GM12878 (cell line): ENCODE measurements at regions not wholly inside any gene's neighbourhood (a gene's known extent, or its start where the extent isn't known, plus 50 kb on each side); places are given as distances from the start of the nearest gene placed in this dataset.

Source experiments
- ATAC-seq: fragments of 200-7000 bp; cut with Tn5 transposase; 3 replicates; pipeline ENCODE4 v1.9.1; 2020; ENCODE audit warnings: mild to moderate bottlenecking, moderate library complexity
- BruUV-seq: library from RNA; stranded (reverse); fragments of 400-500 nt; replicated peaks from 2 replicates; lab custom pipeline; 2021; lab: Mats Ljungman, UMichigan
- CTCF ChIA-PET: fragments of 300-600 bp; sonication (Branson Sonifier 250); formaldehyde crosslinking; extraction: SDS; loops from one replicate; lab custom pipeline; 2021; ENCODE audit warnings: inconsistent platforms; lab: Yijun Ruan, JAX
- POLR2A ChIA-PET: fragments of 350-600 bp; formaldehyde crosslinking; extraction: SDS; loops from one replicate; lab custom pipeline; 2021; ENCODE audit warnings: inconsistent platforms; lab: Charles Lee
- RAD21 ChIA-PET: fragments of 300-600 bp; sonication (Branson Sonifier 250); formaldehyde crosslinking; loops from one replicate; lab custom pipeline; 2023; ENCODE audit warnings: antibody characterized with exemption; ENCODE audit not compliant: unreplicated experiment; lab: Charles Lee
- SMC1A ChIA-PET: fragments of 300-600 bp; sonication (Branson Sonifier 250); formaldehyde crosslinking; loops from one replicate; lab custom pipeline; 2023; ENCODE audit not compliant: unreplicated experiment, uncharacterized antibody; lab: Charles Lee
- DNase-seq: peaks from one replicate; pipeline ENCODE4 v3.0.0-alpha.2; 2011; ENCODE audit warnings: low read depth, low spot score
- FAIRE-seq: peaks from 3 replicates; lab custom pipeline; 2011; peaks lifted over from hg19 to GRCh38; lab: Jason Lieb, UNC
- H2AFZ ChIP-seq: 2 replicates; pipeline ENCODE4 v1.6.0; 2011; ENCODE audit warnings: low read depth, low read length, control low read depth; ENCODE audit not compliant: control insufficient read depth
- H3K27ac ChIP-seq: 2 replicates; pipeline ENCODE4 v1.5.1; 2011; ENCODE audit warnings: control low read depth; ENCODE audit not compliant: control insufficient read depth, insufficient read depth
- H3K27me3 ChIP-seq, 2 experiments: replicated peaks in 1 of 2; 2 replicates each; pipeline versions ENCODE4 v1.6.0 to v1.6.1; 2011; ENCODE audit warnings: low read length in 1 of 2; ENCODE audit not compliant: control insufficient read depth in 2 of 2, insufficient read depth in 2 of 2
- H3K36me3 ChIP-seq, 2 experiments: 2 replicates each; pipeline ENCODE4 v1.5.1; 2011; ENCODE audit warnings: low read length in 1 of 2; ENCODE audit not compliant: control insufficient read depth in 2 of 2, insufficient read depth in 2 of 2
- H3K4me1 ChIP-seq: 2 replicates; pipeline ENCODE4 v1.6.1; 2011; ENCODE audit warnings: mild to moderate bottlenecking, low read length, moderate library complexity, mixed read lengths; ENCODE audit not compliant: control insufficient read depth, insufficient read depth
- H3K4me2 ChIP-seq: 2 replicates; pipeline ENCODE4 v1.6.0; 2011; ENCODE audit warnings: control low read depth; ENCODE audit not compliant: control insufficient read depth, insufficient read depth
- H3K4me3 ChIP-seq: fragments of 200-600 bp; sonication (generic); 2 replicates; pipeline ENCODE4 v1.5.1; 2016
- H3K79me2 ChIP-seq: 2 replicates; pipeline ENCODE4 v1.6.0; 2011; ENCODE audit warnings: low read length; ENCODE audit not compliant: control insufficient read depth, insufficient read depth
- H3K9ac ChIP-seq: 2 replicates; pipeline ENCODE4 v1.8.0; 2011; ENCODE audit warnings: low read length, control low read depth, mixed read lengths; ENCODE audit not compliant: control insufficient read depth, insufficient read depth
- H3K9me3 ChIP-seq: replicated peaks from 3 replicates; pipeline ENCODE4 v1.5.1; 2011; ENCODE audit warnings: mild to moderate bottlenecking, low read length; ENCODE audit not compliant: control insufficient read depth, insufficient read depth
- H4K20me1 ChIP-seq: 2 replicates; pipeline ENCODE4 v1.6.0; 2011; ENCODE audit not compliant: control insufficient read depth, insufficient read depth
- ATF7 ChIP-seq: fragments of 450-650 bp; IDR thresholded peaks from 2 replicates; pipeline ENCODE4 v1.6.1; 2016; ENCODE audit warnings: low read depth, mild to moderate bottlenecking
- BACH1 ChIP-seq: fragments of 450-650 bp; IDR thresholded peaks from 2 replicates; pipeline ENCODE4 v1.6.1; 2017; ENCODE audit warnings: mild to moderate bottlenecking, borderline replicate concordance
- BCL3 ChIP-seq: IDR thresholded peaks from 2 replicates; pipeline ENCODE4 v1.6.1; 2011; ENCODE audit warnings: borderline replicate concordance, low read depth, mild to moderate bottlenecking, moderate library complexity, low read length; ENCODE audit not compliant: insufficient read depth, poor library complexity, severe bottlenecking
- E2F4 ChIP-seq: IDR thresholded peaks from 2 replicates; pipeline ENCODE4 v1.6.1; 2012; ENCODE audit warnings: low read depth, low read length, improper control_type of control experiment
- E4F1 ChIP-seq: fragments of 450-650 bp; IDR thresholded peaks from 2 replicates; pipeline ENCODE4 v1.6.1; 2018; ENCODE audit warnings: borderline replicate concordance, mild to moderate bottlenecking; ENCODE audit not compliant: partially characterized antibody
- GABPA ChIP-seq: IDR thresholded peaks from 2 replicates; pipeline ENCODE4 v1.6.1; 2014; ENCODE audit warnings: antibody characterized with exemption, low read depth, mild to moderate bottlenecking, inconsistent platforms
- GATAD2B ChIP-seq: fragments of 450-650 bp; conservative IDR thresholded peaks from 2 replicates; pipeline ENCODE4 v1.6.1; 2017; ENCODE audit warnings: low read depth, mild to moderate bottlenecking, moderate library complexity
- HDAC6 ChIP-seq: fragments of 200-600 bp; sonication (generic); IDR thresholded peaks from one replicate; pipeline ENCODE4 v1.8.0; 2017; ENCODE audit warnings: antibody characterized with exemption; ENCODE audit not compliant: unreplicated experiment
- HDGF ChIP-seq: fragments of 450-650 bp; IDR thresholded peaks from 2 replicates; pipeline ENCODE4 v1.6.1; 2016; ENCODE audit warnings: antibody characterized with exemption
- JUNB ChIP-seq: IDR thresholded peaks from 2 replicates; pipeline ENCODE4 v1.6.1; 2016; ENCODE audit warnings: antibody characterized with exemption, mild to moderate bottlenecking
- LARP7 ChIP-seq: fragments of 450-650 bp; IDR thresholded peaks from 2 replicates; pipeline ENCODE4 v1.6.1; 2017; ENCODE audit warnings: mild to moderate bottlenecking
- MEF2B ChIP-seq: fragments of 450-650 bp; IDR thresholded peaks from 2 replicates; pipeline ENCODE4 v1.6.1; 2018; ENCODE audit warnings: mild to moderate bottlenecking, moderate library complexity; ENCODE audit not compliant: partially characterized antibody, poor library complexity, severe bottlenecking
- MYB ChIP-seq: fragments of 150-350 bp; IDR thresholded peaks from 2 replicates; pipeline ENCODE4 v1.6.1; 2014; ENCODE audit warnings: mild to moderate bottlenecking, low read depth, low read length, borderline replicate concordance
- PML ChIP-seq: IDR thresholded peaks from 2 replicates; pipeline ENCODE4 v1.6.1; 2012; ENCODE audit warnings: low read length, inconsistent platforms
- RB1 ChIP-seq: fragments of 450-650 bp; formaldehyde crosslinking; IDR thresholded peaks from 2 replicates; pipeline ENCODE4 v1.6.1; 2017; ENCODE audit warnings: mild to moderate bottlenecking, borderline replicate concordance
- WGBS: methylation state at CpG from one replicate; pipeline ENCODE4 v1.1.6; 2016; ENCODE audit warnings: low lambda C conversion rate; ENCODE audit not compliant: insufficient replicate concordance, insufficient coverage; ENCODE audit errors: missing lambda C conversion rate; 5-methylcytosine and 5-hydroxymethylcytosine counted together
- in situ Hi-C: fragments of 300-500 bp; cut with MboI; formaldehyde crosslinking; loops from 9 replicates; pipeline ENCODE4 v1.14.3; 2018; ENCODE audit warnings: mixed read lengths
- intact Hi-C: fragments of 100-400 bp; cut with micrococcal nuclease; formaldehyde crosslinking; loops from one replicate; pipeline ENCODE4 v1.14.2; 2022; ENCODE audit not compliant: unreplicated experiment

- ChIA-PET CTCF (no interaction called here), SMC1A (no interaction called here), POLR2A (no interaction called here), RAD21 (no interaction called here)
- intact Hi-C loops (loop anchor here (10.0 kb wide), 1 partner anchor 879 kb away; no protein-coding TSS in a partner anchor), in situ Hi-C loops (no loop called here)
- Histone ChIP-seq H3K4me3 (no peak overlapping the region), H3K27ac (no peak overlapping the region), H3K9me3 (no peaks in the 10 kb centered on the region), H3K79me2 (no peaks in the 10 kb centered on the region), H3K9ac (no peak overlapping the region), H3K27me3 (no peaks in the 10 kb centered on the region), H3K4me2 (no peak overlapping the region), H2AFZ (no peak overlapping the region), H3K36me3 (no peaks in the 10 kb centered on the region), H3K4me1 (no peaks in the 10 kb centered on the region), H4K20me1 (no peaks in the 10 kb centered on the region)
- WGBS, result 18% methylated on average over 4 of the region's 4 CpGs
- TF ChIP-seq HDGF, result no peak
- no peak for TF ChIP-seq GATAD2B
- TF ChIP-seq PML, result no peak
- no peak for TF ChIP-seq ATF7
- TF ChIP-seq JUNB, result no peak
- TF ChIP-seq BACH1, result no peak
- TF ChIP-seq HDAC6, result no peak
- no TSS peak for BruUV-seq
- ATAC-seq, result no peak
- DNase-seq, result no peak
- FAIRE-seq, result no peak
Observed at GRCh38 chr3:144773350-144773749, 801.7 kb downstream of the DIPK2A start.

- H3K27me3 ChIP-seq, result no peaks in the 10 kb centered on the region
- no peaks in the 10 kb centered on the region for H4K20me1 ChIP-seq
- in situ Hi-C loops (no loop called here), intact Hi-C loops (loop anchor here (10.0 kb wide), 1 partner anchor 880 kb away; no protein-coding TSS in a partner anchor)
- H3K79me2 ChIP-seq, result no peaks in the 10 kb centered on the region
- no peaks in the 10 kb centered on the region for H3K36me3 ChIP-seq
- ChIA-PET SMC1A (interaction anchor here (0.6 kb wide), 1 partner anchor 799 kb away, joined by 3 read pairs; no protein-coding TSS in a partner anchor), RAD21 (no interaction called here), POLR2A (no interaction called here), CTCF (no interaction called here)
- 39% methylated on average over 5 of the region's 5 CpGs for WGBS
- no peak overlapping the region for H3K27ac ChIP-seq
- H3K4me3 ChIP-seq, result no peak overlapping the region
- ATAC-seq (no peak), DNase-seq (no peak), FAIRE-seq (no peak)
- no peaks in the 10 kb centered on the region for H3K4me1 ChIP-seq
- no peaks in the 10 kb centered on the region for H3K9me3 ChIP-seq
- no peak overlapping the region for H2AFZ ChIP-seq
- no TSS peak for BruUV-seq
- no peak overlapping the region for H3K4me2 ChIP-seq
- H3K9ac ChIP-seq, result no peak overlapping the region
- TF ChIP-seq BCL3 (no peak), MYB (no peak), E2F4 (no peak), MEF2B (no peak), GABPA (no peak), RB1 (no peak), E4F1 (no peak), LARP7 (no peak)
Observed at GRCh38 chr3:144774897-144775296, 803.3 kb downstream of the DIPK2A start.
